ENCODE measurements at regions not wholly inside any gene's neighbourhood (a gene's known extent, or its start where the extent isn't known, plus 50 kb on each side); places are given as distances from the start of the nearest gene placed in this dataset.

DNA sequence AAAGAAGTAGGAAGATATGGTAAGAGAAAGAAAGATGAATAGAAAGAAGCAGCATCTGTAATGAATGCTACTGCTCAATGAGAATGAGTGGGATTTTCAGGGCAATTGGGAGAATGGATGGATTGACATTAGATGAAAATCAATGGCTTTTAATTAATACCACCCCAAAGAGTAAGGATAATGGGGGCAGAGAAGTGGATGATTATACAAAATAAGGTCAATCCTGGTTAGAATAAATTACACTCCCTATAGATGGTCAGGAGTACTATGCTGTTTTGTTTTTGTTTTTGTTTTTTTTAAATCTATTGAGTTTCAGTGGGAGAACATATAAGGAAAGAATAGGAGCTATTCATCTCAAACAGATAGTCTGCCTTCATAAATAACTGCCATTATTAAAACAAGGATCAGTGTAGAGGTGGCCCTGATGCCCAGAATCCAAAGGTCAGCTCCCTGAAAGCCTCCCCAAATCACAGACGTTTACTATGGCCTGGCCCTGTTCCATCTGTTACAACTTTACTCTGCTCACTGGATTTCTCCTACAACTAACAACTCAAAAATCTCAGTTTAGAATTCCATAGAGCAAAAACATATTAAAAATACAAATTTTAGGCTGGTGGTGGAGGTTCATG is 535.4 kb upstream of the NRSN1 start:
- Histone ChIP-seq H3K9ac (replicated peaks; ENCODE audit: extremely low read depth, insufficient read depth, low read length) (no peak overlapping the region), H3K27ac (ENCODE audit: insufficient read depth, low read depth, low read length) (no peak overlapping the region), H3K27me3 (ENCODE audit: control insufficient read depth in 2 of 2, insufficient read depth in 2 of 2, low read length in 2 of 2) (no peaks in the 10 kb centered on the region), H3K9me1 (replicated peaks; ENCODE audit: control insufficient read depth, extremely low read depth, insufficient read depth, low read length) (no peaks in the 10 kb centered on the region), H3K79me2 (ENCODE audit: control insufficient read depth, insufficient read depth, low read length) (no peaks in the 10 kb centered on the region), H3K4me3 (replicated peaks in 1 of 3; ENCODE audit: insufficient read depth in 1 of 3, low read depth in 1 of 3, low read length in 3 of 3) (no peak overlapping the region), H3K4me1 (ENCODE audit: control insufficient read depth, extremely low read depth, insufficient read depth, low read length) (no peaks in the 10 kb centered on the region), H4K20me1 (replicated peaks; ENCODE audit: control insufficient read depth, extremely low read depth, insufficient read depth, low read length) (no peaks in the 10 kb centered on the region), H3K9me3 (replicated peaks; ENCODE audit: control insufficient read depth, insufficient read depth, low read length) (no peaks in the 10 kb centered on the region), H2AFZ (ENCODE audit: low read depth, low read length) (no peak overlapping the region), H3K36me3 (ENCODE audit: control insufficient read depth in 2 of 2, extremely low read depth in 1 of 2, insufficient read depth in 2 of 2, low read length in 2 of 2) (no peaks in the 10 kb centered on the region), H3K4me2 (ENCODE audit: insufficient read depth, low read length) (no peak overlapping the region)
- no peak for FAIRE-seq
- dilution Hi-C loops (cut with MboI; ENCODE audit: extremely low pct_ligation_motif_present, low sequenced_read_pairs) (no loop called here), intact Hi-C loops (cut with micrococcal nuclease) (no loop called here)
- TF ChIP-seq GATA2 (IDR thresholded peaks at IDR 0.05; ENCODE audit: insufficient read depth, insufficient read length, low read depth, low read length) (no peak), FOS (IDR thresholded peaks at IDR 0.05; ENCODE audit: borderline replicate concordance, insufficient read depth, low read length) (no peak), POLR2A (IDR thresholded peaks at IDR 0.05; ENCODE audit: low read depth, low read length) (no peak), POLR2AphosphoS5 (IDR thresholded peaks at IDR 0.05; ENCODE audit: insufficient read depth, low read depth, low read length) (no peak)
- TF ChIP-seq, protein P1, sequence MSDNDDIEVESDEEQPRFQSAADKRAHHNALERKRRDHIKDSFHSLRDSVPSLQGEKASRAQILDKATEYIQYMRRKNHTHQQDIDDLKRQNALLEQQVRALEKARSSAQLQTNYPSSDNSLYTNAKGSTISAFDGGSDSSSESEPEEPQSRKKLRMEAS (IDR thresholded peaks at IDR 0.05; ENCODE audit: insufficient read depth, insufficient read length), result no peak
- BruUV-seq (replicated peaks), result no TSS peak
- ChIA-PET POLR2A (no interaction called here), CTCF (no interaction called here)
- DNase-seq (ENCODE audit: low read depth, low spot score), result no peak

DNA sequence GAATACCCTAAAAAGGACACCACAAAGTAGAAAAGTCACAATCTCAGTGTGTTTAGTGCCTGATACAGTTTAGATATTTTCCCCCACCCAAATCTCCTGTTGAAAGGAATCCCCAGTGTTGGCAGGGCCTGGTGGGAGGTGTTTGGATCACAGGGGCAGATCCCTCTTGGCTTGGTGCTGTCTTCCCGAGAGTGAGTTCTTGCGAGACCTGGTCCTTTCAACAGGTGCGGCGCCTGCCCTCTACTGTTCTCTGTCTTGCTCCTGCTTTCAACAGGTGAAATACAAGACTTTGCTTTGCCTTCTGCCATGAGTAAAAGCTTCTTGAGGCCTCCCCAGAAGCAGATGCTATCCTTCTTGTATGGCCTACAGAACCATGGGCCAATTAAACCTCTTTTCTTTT is 534.3 kb upstream of the NRSN1 start:
- FAIRE-seq (no peak), DNase-seq (ENCODE audit: low read depth, low spot score) (no peak)
- ChIA-PET POLR2A (no interaction called here), CTCF (no interaction called here)
- no peak for TF ChIP-seq POLR2A (IDR thresholded peaks at IDR 0.05; ENCODE audit: low read depth, low read length)
- TF ChIP-seq POLR2AphosphoS5 (IDR thresholded peaks at IDR 0.05; ENCODE audit: insufficient read depth, low read depth, low read length), result no peak
- no peak for TF ChIP-seq GATA2 (IDR thresholded peaks at IDR 0.05; ENCODE audit: insufficient read depth, insufficient read length, low read depth, low read length)
- TF ChIP-seq JUN (IDR thresholded peaks at IDR 0.05; ENCODE audit: borderline replicate concordance, insufficient read depth, insufficient read length, low read depth), result no peak
- TF ChIP-seq FOS (IDR thresholded peaks at IDR 0.05; ENCODE audit: borderline replicate concordance, insufficient read depth, low read length), result no peak
- TF ChIP-seq, protein P2, sequence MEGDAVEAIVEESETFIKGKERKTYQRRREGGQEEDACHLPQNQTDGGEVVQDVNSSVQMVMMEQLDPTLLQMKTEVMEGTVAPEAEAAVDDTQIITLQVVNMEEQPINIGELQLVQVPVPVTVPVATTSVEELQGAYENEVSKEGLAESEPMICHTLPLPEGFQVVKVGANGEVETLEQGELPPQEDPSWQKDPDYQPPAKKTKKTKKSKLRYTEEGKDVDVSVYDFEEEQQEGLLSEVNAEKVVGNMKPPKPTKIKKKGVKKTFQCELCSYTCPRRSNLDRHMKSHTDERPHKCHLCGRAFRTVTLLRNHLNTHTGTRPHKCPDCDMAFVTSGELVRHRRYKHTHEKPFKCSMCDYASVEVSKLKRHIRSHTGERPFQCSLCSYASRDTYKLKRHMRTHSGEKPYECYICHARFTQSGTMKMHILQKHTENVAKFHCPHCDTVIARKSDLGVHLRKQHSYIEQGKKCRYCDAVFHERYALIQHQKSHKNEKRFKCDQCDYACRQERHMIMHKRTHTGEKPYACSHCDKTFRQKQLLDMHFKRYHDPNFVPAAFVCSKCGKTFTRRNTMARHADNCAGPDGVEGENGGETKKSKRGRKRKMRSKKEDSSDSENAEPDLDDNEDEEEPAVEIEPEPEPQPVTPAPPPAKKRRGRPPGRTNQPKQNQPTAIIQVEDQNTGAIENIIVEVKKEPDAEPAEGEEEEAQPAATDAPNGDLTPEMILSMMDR (IDR thresholded peaks at IDR 0.05; ENCODE audit: extremely low read depth in 1 of 2, insufficient read depth in 1 of 2, low read depth in 1 of 2, low read length in 2 of 2), result no peak
- no peak for TF ChIP-seq EZH2 (IDR thresholded peaks at IDR 0.05; ENCODE audit: borderline replicate concordance, low read depth, low read length, severe bottlenecking)
- TF ChIP-seq, protein P1 (IDR thresholded peaks at IDR 0.05; ENCODE audit: insufficient read depth, insufficient read length), result no peak
- TF ChIP-seq MYC (IDR thresholded peaks at IDR 0.05; ENCODE audit: low read depth, low read length), result no peak
- Histone ChIP-seq H3K4me3 (replicated peaks in 1 of 3; ENCODE audit: insufficient read depth in 1 of 3, low read depth in 1 of 3, low read length in 3 of 3) (no peak overlapping the region), H3K27me3 (ENCODE audit: control insufficient read depth in 2 of 2, insufficient read depth in 2 of 2, low read length in 2 of 2) (no peaks in the 10 kb centered on the region), H2AFZ (ENCODE audit: low read depth, low read length) (no peak overlapping the region), H3K9me1 (replicated peaks; ENCODE audit: control insufficient read depth, extremely low read depth, insufficient read depth, low read length) (no peaks in the 10 kb centered on the region), H3K36me3 (ENCODE audit: control insufficient read depth in 2 of 2, extremely low read depth in 1 of 2, insufficient read depth in 2 of 2, low read length in 2 of 2) (no peaks in the 10 kb centered on the region), H3K4me1 (ENCODE audit: control insufficient read depth, extremely low read depth, insufficient read depth, low read length) (no peaks in the 10 kb centered on the region), H3K9ac (replicated peaks; ENCODE audit: extremely low read depth, insufficient read depth, low read length) (no peak overlapping the region), H3K27ac (ENCODE audit: insufficient read depth, low read depth, low read length) (no peak overlapping the region), H3K9me3 (replicated peaks; ENCODE audit: control insufficient read depth, insufficient read depth, low read length) (no peaks in the 10 kb centered on the region), H3K4me2 (ENCODE audit: insufficient read depth, low read length) (no peak overlapping the region), H3K79me2 (ENCODE audit: control insufficient read depth, insufficient read depth, low read length) (no peaks in the 10 kb centered on the region), H4K20me1 (replicated peaks; ENCODE audit: control insufficient read depth, extremely low read depth, insufficient read depth, low read length) (no peaks in the 10 kb centered on the region)
- no TSS peak for BruUV-seq (replicated peaks)
- dilution Hi-C loops (cut with MboI; ENCODE audit: extremely low pct_ligation_motif_present, low sequenced_read_pairs) (no loop called here), intact Hi-C loops (cut with micrococcal nuclease) (no loop called here)
